Putamen (tissue), 1 donor: ENCODE measurements at regions not wholly inside any gene's neighbourhood (a gene's known extent, or its start where the extent isn't known, plus 50 kb on each side); places are given as distances from the start of the nearest gene placed in this dataset.
"Not testable (repeated sequence)": the region's sequence is repeated elsewhere in the genome, so short reads cannot be mapped to it uniquely, and the experiment has no call there.

Experiments used
- DNase-seq: peaks from one replicate; pipeline ENCODE4 v3.0.0-alpha.2; 2016; ENCODE audit warnings: low spot score

DNA sequence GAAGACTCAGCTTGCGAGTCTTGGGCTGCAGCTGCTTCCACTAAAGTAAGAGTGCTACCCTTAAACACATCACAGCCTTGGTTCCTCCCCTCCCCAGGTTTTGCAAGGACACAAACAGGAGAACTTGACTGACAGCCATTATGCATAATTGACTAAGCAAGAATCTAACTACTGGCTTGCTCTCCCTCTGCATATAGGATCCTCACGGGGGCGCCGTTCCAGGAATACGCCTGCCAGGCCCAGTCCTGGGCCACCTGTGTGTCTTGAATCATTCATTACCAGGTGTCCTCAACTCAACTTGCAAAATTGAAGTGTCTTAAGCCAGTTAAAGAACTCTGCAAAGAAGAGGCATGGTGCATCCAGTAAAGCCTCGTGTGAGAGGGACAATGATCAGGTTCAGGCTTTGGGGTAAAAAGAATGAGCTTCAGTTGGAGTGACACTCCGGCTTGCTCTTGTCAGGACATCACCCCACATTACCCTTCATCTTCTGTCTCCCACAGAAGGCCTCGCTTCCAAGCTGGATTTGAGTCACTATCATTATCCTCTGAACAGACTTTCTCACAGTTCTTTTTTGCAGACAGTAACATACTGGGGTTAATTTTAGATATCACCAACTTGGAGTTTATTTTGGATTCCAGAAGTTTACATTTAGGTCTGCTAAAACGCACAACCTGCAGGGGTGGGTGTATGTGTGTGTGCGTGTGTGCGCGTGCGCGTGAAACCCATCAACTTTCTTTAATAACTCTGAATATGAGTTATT, 273.5 kb upstream of the HS3ST1 start:
- DNase-seq = no peak

DNA sequence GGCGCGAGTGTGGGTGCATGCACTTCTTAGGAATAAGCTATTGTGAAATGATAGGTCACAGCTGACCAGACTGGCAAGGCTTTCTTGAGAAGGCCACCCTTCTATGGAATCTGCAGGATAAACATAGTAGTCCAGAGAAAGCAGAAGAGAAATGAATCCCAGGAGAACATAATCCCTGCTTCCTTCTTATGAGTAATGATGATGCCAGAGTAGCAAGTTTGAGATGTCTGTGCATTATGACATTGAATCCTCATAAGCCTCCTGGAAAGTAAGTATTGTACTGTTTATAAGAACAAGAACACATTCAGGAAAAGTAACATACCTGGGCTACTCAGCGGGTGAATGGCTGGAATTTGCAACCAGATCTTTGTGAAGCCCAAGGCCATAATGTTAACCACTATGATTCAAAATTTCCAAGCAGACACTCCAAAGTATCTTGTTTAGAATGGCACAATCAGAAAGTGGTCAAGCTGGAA, 272.1 kb upstream of the HS3ST1 start:
- no peak for DNase-seq

DNA sequence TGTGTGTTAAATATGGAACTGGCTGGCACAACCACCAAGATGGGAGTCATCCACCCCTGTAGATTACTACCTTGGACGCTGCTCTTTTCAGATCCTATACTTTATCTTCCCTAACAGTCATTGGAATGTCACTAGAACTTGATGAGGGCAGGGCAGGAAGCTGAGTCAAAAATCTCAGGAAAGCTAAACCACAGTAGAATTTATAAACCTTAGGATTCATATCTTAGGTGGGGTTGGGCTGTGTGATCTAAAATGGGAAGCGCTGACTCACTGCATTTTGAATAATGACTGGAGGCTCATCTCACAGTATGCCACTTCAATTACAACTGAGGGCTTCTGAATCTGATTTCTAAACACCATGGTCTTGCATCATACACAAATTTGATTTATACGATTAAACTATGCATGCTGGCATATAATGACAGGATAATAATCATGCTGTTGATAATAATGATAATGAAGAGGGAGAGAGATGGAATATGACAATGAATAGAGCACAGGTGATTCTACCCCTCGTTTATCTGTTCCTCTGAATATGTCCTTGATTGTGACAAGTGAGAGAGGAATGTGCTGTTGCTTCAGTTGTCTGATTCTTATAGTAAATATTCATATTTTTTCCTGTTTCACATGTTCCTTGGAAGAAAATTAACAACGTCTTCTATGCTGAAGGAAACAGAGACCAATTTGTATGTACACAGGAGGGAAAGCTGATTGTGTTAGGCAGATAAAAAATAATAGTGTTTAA, 270.3 kb upstream of the HS3ST1 start:
- DNase-seq = peak; percentile 6

DNA sequence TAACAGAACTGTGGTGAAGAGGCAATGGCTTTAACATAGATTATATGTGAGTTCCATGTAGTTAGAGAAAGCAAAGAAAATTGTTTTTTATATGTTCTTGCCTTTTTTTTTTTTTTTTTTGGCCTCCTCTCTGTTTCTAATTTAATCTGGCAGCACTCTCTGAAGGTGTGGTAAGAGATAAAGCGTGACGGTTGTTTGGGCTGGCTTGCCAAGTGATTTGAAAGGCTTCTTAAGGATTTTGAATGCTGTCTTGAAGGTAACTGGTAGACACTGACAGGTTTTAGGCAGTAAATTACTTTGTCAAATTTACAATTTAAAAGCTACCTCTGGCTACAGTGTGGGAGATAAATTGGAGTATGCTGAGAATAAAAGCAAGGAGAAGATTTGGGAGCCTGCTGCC, 269.3 kb upstream of the HS3ST1 start:
- no peak for DNase-seq

DNA sequence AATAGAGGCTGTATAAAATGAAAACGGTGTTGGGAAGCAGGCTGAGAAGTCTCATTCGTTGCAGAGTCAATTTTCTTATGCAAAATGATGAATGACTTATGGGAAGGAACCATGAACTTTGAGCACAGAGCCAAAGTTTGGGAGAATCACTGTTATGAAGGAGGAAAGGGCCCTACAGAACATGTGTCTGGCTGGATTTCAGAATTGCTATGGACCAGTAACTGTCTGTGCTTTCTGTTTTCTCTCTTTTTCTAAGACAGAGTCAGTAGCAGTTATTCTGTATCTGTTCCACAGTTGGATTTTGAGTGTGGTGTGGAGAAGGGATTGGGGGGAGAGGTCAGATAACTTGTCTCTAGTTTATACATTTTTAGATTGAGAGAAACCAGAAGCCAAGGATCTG, 265.0 kb upstream of the HS3ST1 start:
- no peak for DNase-seq

DNA sequence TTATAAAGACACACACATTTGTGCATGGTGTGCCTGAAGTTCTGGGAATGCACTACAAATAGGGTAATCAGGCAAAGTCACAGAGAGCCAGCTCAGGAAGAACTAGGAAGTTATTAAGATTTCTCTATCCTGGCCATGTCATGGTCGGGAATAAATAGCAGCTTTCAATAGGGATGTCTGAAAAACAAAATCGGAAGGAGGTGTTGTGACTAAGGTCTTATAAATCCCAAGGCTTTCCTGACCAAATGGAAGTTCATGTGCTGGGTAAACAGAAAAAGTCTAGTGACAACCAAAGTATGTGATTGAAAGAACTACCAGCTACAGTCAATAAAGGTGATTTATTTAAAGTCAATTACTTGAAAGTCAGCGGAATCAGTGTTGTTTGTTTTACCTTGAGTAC, 262.5 kb upstream of the HS3ST1 start:
- no peak for DNase-seq

DNA sequence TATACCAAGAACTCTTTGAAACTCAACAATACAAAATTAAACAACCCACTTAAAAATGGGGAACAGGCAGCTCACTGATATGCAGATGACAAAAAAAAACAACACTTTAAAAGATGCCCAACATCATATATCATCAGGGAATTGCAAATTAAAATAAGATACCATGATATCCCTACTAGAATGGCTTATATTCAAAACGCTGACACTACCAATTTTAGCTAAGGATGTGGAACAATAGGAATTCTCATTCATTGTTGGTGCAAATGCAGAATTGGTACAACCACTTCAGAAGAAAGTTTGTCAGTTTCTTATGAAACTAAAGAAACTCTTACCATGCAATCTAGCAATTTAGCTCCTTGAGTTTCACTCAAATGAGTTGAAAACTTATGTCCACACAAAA, 259.0 kb upstream of the HS3ST1 start:
- DNase-seq = no peak

DNA sequence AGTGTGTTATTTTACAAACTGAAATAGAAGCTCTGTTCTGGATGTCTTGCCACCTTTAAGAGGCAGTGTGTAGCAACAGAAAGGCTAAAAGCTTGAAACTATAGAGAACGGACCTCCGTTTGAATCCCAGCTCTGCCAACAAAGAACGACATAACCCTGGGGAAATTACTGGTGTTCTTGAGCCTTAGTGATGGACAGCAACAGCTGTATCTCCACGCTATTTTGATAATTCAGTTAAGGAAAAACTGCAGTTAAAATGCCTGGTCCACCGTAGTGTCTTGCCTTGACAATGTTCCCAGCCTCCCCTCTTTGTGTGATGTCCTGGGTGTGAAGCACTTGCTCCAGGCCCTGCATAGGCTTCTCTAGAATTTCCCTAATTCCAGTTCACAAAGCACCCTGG, 256.8 kb upstream of the HS3ST1 start:
- DNase-seq = no peak

DNA sequence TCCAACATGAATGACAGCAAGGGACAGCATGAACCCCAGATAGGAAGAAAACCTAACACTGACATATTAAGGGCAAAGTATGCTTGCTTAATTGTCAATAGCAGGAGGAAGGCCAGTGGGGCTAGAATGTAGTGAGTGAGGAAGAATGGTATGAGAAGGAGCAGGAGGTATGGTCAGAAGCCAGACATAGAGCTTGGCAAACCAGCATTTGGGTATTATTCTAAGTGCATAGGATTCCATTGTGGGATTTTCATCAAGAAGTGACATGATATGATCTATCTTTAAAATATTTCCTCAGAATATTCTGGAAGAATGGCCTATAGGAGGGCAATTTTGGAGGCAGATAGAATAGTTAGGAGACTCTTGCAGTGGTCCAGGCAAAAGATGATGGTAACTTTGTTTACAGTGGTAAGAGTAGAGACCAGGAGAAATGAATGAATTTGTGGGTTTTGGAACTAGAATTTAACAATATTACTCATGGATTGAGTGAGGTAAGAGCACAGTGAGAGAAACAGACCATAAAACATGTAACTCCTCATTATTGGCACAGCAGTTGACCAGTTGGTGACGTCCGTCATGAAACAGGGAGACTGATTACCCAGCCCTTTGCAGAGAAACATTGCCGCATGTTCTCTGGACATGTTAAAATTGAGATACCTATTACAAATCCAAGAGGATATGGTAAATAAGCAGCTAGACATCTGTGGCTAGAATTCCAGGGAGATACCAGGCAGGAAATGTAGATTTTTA, 246.5 kb upstream of the HS3ST1 start:
- DNase-seq = no peak

DNA sequence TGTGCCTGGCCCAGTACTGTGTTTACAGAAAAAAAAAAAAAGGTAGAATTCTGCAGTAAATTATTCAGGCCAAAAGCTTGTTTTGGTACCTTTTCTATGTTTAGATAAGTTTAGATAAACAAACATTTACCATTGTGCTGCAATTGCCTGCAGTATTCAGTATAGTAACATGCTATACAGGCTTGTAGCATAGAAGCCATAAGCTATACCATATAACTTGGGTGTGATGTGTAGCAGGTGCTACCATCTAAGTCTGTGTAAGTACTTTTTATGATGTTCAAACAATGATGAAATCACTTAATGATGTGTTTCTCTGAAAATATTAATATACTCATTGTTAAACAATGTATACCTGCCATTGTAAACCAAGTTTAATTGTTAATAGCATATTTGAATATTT, 241.6 kb upstream of the HS3ST1 start:
- no peak for DNase-seq

DNA sequence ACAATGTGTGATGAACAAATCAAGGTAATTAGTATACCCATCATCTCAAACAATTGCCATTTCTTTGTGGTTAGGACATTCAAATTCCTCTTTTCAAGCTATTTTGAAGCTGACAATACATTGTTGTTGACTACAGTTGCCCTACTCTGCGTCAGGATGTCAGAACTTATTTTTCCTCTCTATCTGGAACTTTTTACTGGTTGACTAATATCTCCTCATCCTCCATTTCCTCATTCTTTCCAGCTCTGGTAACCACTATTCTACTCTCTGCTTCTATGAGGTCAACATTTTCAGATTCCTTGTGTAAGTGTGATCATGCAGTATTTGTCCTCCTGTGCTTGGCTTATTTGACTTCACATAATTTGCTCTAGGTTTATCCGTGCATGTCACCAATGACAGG, 240.5 kb upstream of the HS3ST1 start:
- no peak for DNase-seq

DNA sequence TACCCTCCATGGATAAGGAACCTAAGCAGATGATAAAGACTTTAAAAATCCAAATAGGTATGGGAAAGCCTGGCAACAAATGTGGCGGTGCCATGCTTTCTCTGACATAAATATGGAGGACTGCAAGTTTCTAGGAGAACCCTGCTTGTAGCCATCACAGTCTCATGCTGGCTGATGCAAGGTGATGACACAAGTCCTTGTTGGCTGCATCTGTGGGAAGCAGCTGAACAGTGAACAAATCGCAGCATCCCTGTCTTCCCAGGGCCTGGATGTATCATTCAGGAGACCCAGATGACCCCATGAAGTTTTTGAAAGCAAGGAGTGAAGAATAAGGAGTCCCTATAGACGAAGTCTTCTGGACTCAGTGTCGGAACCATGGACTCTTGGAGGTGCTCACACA, 234.4 kb upstream of the HS3ST1 start:
- no peak for DNase-seq

DNA sequence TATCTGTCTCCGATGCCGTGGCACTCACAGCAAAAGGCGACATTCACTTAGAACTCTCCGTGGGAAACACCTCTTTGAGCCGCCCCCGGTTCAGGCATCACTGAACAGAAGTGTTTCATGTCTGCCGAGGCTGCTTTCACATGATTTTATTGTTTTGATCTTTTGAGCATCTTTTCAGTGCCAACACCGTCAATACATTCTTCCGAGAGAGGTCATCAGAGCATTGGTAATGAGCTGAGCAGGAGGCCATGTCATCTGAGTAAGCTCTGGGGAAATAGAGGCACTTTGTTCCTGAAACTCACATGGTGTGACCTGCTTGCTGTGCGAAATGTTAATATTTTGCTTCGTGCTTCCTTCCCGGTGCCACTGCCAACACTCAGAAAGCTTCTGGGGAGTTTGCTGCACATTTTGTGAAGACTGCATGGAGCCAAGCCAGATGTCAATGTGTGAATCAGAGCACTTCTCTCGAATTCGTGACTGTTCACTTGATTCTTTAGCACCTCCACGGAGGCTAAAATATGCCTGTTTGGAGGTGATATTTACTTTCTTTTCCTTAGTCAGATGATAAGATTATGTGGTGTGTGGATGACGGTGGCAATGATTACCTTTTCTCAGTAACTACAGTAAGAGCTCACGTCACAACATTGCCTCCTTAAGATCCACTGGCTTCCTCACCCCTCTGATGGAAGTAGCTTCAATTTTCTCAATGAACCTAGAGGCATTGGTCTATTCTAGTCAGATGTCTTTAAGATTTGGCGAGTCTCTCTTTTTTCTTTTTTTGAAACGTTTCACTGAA, 222.3 kb upstream of the HS3ST1 start:
- DNase-seq = peak; percentile 16

DNA sequence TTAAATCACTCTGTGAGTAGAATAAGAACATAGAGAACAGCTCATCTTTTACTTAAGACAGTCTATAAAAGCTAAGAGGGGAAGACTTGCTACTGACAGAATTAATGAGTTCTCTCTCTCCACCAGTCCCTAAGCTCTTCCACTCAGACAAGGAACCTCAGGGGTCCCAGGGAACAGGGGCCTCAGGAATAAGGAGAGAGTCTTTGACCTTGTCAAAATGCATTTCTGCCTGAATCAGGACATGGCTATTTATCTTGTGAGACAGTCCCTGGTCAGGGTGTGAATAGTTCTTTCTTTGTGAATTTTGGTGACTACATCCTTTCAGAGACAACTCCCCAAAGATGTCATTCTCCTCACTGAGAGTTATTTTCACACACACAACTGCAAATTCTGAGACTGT, 218.7 kb upstream of the HS3ST1 start:
- no peak for DNase-seq

DNA sequence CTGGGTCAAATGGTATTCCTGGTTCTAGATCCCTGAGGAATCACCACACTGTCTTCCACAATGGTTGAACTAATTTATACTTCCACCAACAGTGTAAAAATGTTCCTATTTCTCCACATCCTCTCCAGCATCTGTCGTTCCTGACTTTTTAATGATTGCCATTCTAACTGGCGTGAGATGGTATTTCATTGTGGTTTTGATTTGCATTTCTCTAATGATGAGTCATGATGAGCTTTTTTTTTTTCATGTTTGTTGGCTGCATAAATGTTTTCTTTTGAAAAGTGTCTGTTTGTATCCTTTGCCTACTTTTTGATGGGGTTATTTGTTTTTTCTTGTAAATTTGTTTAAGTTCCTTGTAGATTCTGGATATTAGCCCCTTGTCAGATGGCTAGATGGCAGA, 214.4 kb upstream of the HS3ST1 start:
- not testable (repeated sequence) for DNase-seq

DNA sequence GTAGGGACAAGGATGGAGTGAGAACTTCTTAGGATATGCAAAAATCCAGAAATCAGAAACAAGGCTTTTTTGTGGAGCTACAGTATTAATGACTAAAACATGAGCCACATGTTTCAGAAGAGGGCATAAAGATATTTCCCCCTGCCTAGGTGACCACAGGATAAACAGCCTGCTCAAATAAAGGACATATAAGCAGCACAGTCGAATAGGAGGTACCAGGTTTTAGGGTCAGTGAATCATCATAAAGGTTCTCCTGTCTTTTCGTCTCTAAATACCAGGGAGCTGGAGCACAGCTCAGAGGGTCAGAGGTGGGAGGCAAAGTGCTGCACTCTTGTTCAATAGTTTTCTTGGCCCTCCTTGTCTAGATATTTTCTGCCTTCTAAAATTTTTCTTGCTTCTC, 211.9 kb upstream of the HS3ST1 start:
- no peak for DNase-seq

DNA sequence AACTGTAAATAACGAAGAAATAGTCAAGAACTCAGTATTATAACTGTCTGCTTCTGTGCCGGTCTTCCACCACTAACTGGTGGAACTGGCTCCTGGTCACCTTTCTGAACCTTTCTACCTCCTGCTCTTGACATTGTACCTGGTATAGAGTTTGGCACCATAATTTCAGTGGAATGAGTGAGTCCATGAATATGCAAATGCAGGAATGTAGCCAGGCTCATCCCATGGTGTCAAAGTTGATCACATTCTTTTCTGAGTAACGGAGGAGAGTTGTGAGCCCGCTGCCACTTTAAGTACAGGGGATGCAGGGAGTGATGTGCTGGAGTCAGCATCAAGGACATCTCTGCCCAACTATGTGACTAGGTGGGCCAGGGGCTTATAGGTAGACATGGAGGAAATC, 207.9 kb upstream of the HS3ST1 start:
- no peak for DNase-seq

DNA sequence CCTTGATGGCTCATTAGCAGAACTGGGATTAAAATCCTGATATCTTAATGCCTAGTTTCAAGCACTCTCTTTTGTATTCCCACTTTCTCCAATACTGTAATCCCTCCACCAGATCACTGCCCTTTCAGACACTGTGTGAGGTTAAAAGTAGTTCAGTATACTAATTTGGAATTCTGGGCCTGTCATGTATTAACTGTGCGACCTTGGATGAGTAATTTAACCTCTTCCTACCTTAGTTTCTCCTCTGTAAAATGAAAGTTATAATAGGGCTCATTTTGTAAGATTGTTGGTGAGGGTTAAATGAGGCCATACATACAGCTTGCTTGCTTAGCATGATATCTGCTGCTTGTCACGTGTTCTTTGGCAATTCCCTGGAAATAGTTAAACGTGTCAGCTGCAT, 207.3 kb upstream of the HS3ST1 start:
- DNase-seq = no peak

DNA sequence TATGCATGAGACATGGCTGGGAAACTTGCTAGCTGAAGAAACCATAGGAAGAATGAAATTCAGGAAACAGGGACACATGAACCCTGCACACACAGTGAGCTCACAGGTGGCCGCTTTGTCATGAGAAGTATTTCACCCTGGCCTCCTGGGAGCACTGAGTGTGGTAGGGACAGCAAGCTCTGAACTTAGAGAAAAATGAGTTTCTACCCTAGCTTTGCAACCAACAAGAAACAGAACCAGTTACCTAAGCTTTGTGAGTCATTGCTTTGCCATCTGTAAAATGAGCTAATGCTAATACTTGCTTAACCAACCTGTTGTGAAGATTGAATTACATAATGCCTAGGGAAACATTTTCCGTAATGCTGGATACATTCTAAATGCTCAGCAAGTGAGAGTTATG, 206.6 kb upstream of the HS3ST1 start:
- DNase-seq = no peak

DNA sequence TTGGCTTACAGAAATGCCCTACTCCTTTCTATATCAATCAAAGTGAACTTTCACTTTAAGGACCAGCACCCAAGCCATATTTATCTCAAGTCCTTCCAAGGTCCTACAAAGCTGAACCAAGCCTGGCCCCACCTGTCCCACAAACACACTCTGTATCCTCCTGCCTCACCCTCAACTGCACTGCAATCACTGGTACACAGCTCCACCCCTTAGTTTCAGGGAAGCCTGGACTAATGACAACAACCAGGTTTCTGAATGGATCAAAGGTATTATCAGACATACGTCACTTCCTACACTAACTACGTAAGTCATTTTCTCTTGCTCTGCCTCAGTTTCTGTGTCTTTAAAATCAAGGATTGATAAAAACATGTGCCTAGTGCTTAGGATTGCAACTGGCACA, 205.6 kb upstream of the HS3ST1 start:
- DNase-seq = no peak

DNA sequence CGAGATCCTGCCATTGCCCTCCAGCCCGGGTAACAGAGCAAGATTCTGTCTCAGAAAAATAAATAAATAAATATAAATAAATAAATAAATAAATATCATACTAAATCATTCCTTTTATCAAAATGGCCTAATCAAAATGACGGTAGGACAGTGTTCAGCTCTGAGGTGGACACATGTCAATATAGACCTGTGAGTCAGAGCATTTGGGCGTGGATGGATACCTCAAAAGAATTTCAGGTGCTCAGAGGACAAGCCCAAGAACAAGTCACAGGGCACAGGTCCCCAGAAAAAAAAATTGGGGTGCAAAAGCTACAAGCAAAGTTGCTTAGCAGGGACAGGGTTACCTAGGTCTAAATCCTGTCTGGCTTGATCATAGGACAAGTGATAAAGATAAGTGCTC, 204.7 kb upstream of the HS3ST1 start:
- no peak for DNase-seq

DNA sequence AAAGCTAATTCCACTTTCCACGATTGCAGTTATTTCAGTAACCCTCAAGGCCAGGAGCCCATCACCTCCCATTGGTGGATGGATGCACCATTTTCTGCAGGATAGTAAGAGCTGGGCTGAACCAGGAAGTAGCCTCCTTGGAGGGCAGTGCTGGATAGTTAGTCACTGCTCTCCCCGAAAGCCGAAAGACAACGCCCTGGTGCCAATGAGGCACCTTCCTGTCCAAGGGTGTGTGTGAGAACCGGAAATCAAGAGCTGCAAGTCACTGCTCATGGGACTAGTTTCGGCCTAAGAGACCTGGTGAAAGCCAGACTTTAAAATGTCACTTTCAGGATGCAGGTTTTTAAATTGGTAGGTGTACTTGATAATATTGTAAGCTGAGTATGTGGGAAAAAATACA, 203.8 kb upstream of the HS3ST1 start:
- no peak for DNase-seq
